NCI-H1092 (cell line): ENCODE measurements at regions not wholly inside any gene's neighbourhood (a gene's known extent, or its start where the extent isn't known, plus 50 kb on each side); places are given as distances from the start of the nearest gene placed in this dataset.
A peak's percentile ranks its signal among the peaks of the same experiment; 100 is the strongest.

Source experiments
- DNase-seq: peaks from one replicate; lab custom pipeline; 2025; lab: John Stamatoyannopoulos, UW

GRCh38 chrX:147405764-147406163 is 506.0 kb upstream of the FMR1 start:
- no peak for DNase-seq

GRCh38 chrX:147403040-147403439 is 508.7 kb upstream of the FMR1 start:
- DNase-seq = no peak

- no peak for DNase-seq
Observed at GRCh38 chrX:147378767-147379166, 533.0 kb upstream of the FMR1 start.

DNA sequence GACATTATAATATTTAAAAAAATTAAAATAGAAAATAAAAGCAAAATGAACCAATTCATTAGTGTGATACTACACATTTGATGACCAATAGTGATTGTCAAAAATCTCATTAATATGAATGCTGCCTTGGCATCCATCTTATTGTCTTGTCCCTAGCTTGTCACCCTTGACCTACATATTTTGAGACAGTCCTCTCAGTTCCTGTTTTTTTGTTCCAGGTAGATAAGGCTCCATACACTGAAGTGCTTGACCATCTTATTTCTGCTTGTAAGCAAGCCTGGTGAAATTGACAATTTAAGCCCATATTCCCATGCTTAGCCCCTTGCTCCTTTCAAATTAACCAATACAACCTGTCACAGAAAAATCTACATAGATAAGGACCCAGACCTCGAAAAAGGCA is 534.0 kb upstream of the FMR1 start:
- no peak for DNase-seq

- DNase-seq = peak; percentile 90
Observed at GRCh38 chrX:147376601-147377422, 534.9 kb upstream of the FMR1 start.

DNA sequence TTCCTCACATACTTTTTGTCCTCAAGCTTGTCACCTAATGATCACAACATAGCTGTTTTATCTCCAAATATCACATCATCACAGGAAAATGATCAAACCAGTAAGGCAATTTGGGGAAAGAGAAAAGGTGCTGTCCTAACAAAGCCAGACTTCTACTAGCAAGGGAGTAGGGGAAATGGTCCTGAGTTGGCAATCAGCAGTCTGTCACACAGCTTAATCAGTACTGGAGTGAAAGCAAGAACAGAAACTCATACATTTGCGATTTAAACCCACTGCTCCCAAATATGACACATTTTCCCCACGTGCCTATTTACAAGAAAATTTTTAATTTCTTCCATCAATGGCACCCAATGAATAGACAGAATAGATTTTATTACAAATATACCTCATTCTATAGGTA is 546.8 kb upstream of the FMR1 start:
- DNase-seq = no peak

DNA sequence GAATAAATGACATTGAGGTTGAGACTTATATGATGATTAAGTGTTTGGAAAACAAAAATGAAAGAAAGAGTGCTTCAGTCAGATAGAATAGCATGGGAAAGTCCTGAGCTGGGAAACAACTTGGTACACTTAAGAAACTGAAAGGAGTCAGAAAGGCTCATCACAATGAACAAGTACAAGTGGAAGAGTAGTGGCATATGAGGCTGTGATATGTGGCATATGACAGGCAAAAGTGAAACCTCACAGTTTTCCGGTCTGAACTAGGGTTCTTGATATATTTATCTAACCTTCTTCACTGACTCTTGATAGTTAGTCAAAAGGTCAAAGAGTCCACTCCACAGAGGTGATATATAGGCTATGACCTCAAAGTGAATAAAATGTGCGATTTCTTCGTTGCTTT is 537.1 kb upstream of the CXorf51A start:
- DNase-seq = no peak

GRCh38 chrX:147343467-147343866 is 528.9 kb upstream of the CXorf51A start:
- DNase-seq = no peak

DNA sequence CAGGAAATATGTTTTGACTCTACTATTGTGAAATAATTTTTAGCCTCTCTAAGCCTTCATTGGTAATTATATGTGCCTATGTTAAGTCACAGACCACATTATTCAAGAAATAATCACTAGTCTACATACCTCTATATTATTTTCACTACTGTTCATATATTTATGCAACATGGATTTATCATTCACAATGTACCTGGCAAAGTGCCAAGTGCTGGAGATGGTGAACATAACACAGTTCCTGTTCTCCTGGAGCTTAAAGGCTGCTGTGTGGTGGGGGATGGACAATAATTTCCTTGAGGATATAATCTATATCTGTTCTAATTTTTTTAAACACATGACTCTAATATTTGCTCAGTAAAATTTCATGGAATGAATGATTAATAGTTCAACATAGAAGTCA is 527.7 kb upstream of the CXorf51A start:
- DNase-seq = no peak

DNA sequence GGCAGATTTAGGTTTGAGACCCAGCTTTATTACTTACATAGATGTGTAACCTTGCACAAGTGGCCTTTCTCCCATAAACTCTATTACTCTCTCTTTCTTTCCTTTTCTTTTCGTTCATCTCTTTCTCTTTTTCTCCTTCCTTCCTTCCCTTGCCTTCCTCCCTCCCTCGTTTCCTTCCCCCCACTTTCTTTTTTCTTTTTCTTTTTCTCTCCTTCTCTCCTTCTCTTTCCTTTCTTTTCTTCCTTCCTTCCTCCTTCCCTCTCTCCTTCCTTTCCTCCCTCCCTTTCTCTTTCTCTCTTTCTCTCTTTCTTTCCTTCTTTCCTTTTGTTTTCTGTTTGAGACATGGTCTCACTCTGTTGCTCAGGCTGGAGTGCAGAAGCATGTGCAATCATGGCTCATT is 526.4 kb upstream of the CXorf51A start:
- no peak for DNase-seq

GRCh38 chrX:147333821-147334220 is 519.3 kb upstream of the CXorf51A start:
- DNase-seq = no peak

GRCh38 chrX:147322496-147322895 is 508.0 kb upstream of the CXorf51A start:
- no peak for DNase-seq

- DNase-seq = no peak
Observed at GRCh38 chrX:147315483-147315882, 500.9 kb upstream of the CXorf51A start.
